ENCODE measurements at regions not wholly inside any gene's neighbourhood (a gene's known extent, or its start where the extent isn't known, plus 50 kb on each side); places are given as distances from the start of the nearest gene placed in this dataset.

GRCh38 chr13:91074091-91074490 lies 273.4 kb upstream of the MIR17HG start:
- no peak for DNase-seq (ENCODE audit: low read depth)

GRCh38 chr13:91076830-91077229 lies 270.7 kb upstream of the MIR17HG start:
- DNase-seq (ENCODE audit: low read depth), result no peak

- DNase-seq (ENCODE audit: low read depth), result no peak
Measured at GRCh38 chr13:91078093-91078679, 269.3 kb upstream of the MIR17HG start.

- DNase-seq (ENCODE audit: low read depth), result no peak
Measured at GRCh38 chr13:91079176-91079575, 268.3 kb upstream of the MIR17HG start.

- DNase-seq (ENCODE audit: low read depth), result no peak
Measured at GRCh38 chr13:91085127-91085526, 262.4 kb upstream of the MIR17HG start.

- no peak for DNase-seq (ENCODE audit: low read depth)
Measured at GRCh38 chr13:91086936-91087716, 260.4 kb upstream of the MIR17HG start.

GRCh38 chr13:91097269-91097668 lies 250.2 kb upstream of the MIR17HG start:
- no peak for DNase-seq (ENCODE audit: low read depth)

- DNase-seq (ENCODE audit: low read depth), result no peak
Measured at GRCh38 chr13:91099877-91100276, 247.6 kb upstream of the MIR17HG start.

- no peak for DNase-seq (ENCODE audit: low read depth)
Measured at GRCh38 chr13:91100944-91101343, 246.5 kb upstream of the MIR17HG start.

GRCh38 chr13:91101381-91101780 lies 246.1 kb upstream of the MIR17HG start:
- DNase-seq (ENCODE audit: low read depth), result no peak

GRCh38 chr13:91105270-91105669 lies 242.2 kb upstream of the MIR17HG start:
- DNase-seq (ENCODE audit: low read depth), result no peak

- DNase-seq (ENCODE audit: low read depth), result no peak
Measured at GRCh38 chr13:91106565-91106964, 240.9 kb upstream of the MIR17HG start.

GRCh38 chr13:91108315-91108714 lies 239.2 kb upstream of the MIR17HG start:
- DNase-seq (ENCODE audit: low read depth), result no peak

GRCh38 chr13:91111476-91112200 lies 235.8 kb upstream of the MIR17HG start:
- no peak for DNase-seq (ENCODE audit: low read depth)

- no peak for DNase-seq (ENCODE audit: low read depth)
Measured at GRCh38 chr13:91112201-91112923, 235.1 kb upstream of the MIR17HG start.

GRCh38 chr13:91112924-91113277 lies 234.6 kb upstream of the MIR17HG start:
- no peak for DNase-seq (ENCODE audit: low read depth)

GRCh38 chr13:91115776-91116175 lies 231.7 kb upstream of the MIR17HG start:
- DNase-seq (ENCODE audit: low read depth), result no peak

GRCh38 chr13:91117351-91117750 lies 230.1 kb upstream of the MIR17HG start:
- no peak for DNase-seq (ENCODE audit: low read depth)

- no peak for DNase-seq (ENCODE audit: low read depth)
Measured at GRCh38 chr13:91119643-91120042, 227.8 kb upstream of the MIR17HG start.

- DNase-seq (ENCODE audit: low read depth), result no peak
Measured at GRCh38 chr13:91122766-91123165, 224.7 kb upstream of the MIR17HG start.

GRCh38 chr13:91123456-91124127 lies 223.9 kb upstream of the MIR17HG start:
- no peak for DNase-seq (ENCODE audit: low read depth)

GRCh38 chr13:91126806-91127205 lies 220.7 kb upstream of the MIR17HG start:
- no peak for DNase-seq (ENCODE audit: low read depth)

Measured in RPMI7951 (cell line).